H9 (cell line): ENCODE measurements at regions not wholly inside any gene's neighbourhood (a gene's known extent, or its start where the extent isn't known, plus 50 kb on each side); places are given as distances from the start of the nearest gene placed in this dataset.

Source experiments
- DNase-seq: peaks from one replicate; pipeline ENCODE4 v3.0.0-alpha.2; 2017
- H2AFZ ChIP-seq: one replicate; pipeline ENCODE4 v1.6.1; 2013; ENCODE audit warnings: mild to moderate bottlenecking, low read length, control low read depth, moderate library complexity
- H2AK5ac ChIP-seq: 2 replicates; pipeline ENCODE4 v1.6.1; 2013; ENCODE audit warnings: low read length, control low read depth, mixed read lengths; ENCODE audit not compliant: insufficient read length
- H2BK120ac ChIP-seq: one replicate; pipeline ENCODE4 v1.6.1; 2013; ENCODE audit warnings: low read depth, mild to moderate bottlenecking, low read length, control low read depth, inconsistent platforms; ENCODE audit not compliant: poor library complexity, severe bottlenecking
- H2BK12ac ChIP-seq: 2 replicates; pipeline ENCODE4 v1.6.1; 2013; ENCODE audit warnings: low read length, control low read depth, mixed read lengths, low read depth; ENCODE audit not compliant: insufficient read length
- H2BK15ac ChIP-seq: 2 replicates; pipeline ENCODE4 v1.6.1; 2013; ENCODE audit warnings: low read depth, low read length, control low read depth
- H2BK20ac ChIP-seq: one replicate; pipeline ENCODE4 v1.6.1; 2013; ENCODE audit warnings: low read depth, mild to moderate bottlenecking, low read length, control low read depth, inconsistent platforms; ENCODE audit not compliant: poor library complexity, severe bottlenecking
- H2BK5ac ChIP-seq: 2 replicates; pipeline ENCODE4 v1.6.1; 2013; ENCODE audit warnings: low read length, control low read depth, mixed read lengths; ENCODE audit not compliant: insufficient read length
- H3K14ac ChIP-seq: 2 replicates; pipeline ENCODE4 v1.6.1; 2013; ENCODE audit warnings: low read length, control low read depth; ENCODE audit not compliant: insufficient read depth
- H3K18ac ChIP-seq: 2 replicates; pipeline ENCODE4 v1.6.1; 2013; ENCODE audit warnings: low read depth, mild to moderate bottlenecking, mixed read lengths, low read length, control low read depth; ENCODE audit not compliant: insufficient read length
- H3K23ac ChIP-seq: 2 replicates; pipeline ENCODE4 v1.6.1; 2013; ENCODE audit warnings: low read length, control low read depth, mixed read lengths, low read depth; ENCODE audit not compliant: insufficient read length
- H3K23me2 ChIP-seq: 2 replicates; pipeline ENCODE4 v1.6.1; 2013; ENCODE audit warnings: low read depth, mild to moderate bottlenecking, mixed read lengths, low read length, control low read depth; ENCODE audit not compliant: insufficient read length, poor library complexity, severe bottlenecking
- H3K27ac ChIP-seq: 2 replicates; pipeline ENCODE4 v1.5.1; 2013; ENCODE audit warnings: low read length, control low read depth, mixed read lengths, low read depth; ENCODE audit not compliant: insufficient read length
- H3K27me3 ChIP-seq: 2 replicates; pipeline ENCODE4 v1.6.1; 2013; ENCODE audit warnings: low read length, control low read depth, inconsistent platforms; ENCODE audit not compliant: insufficient read depth
- H3K4ac ChIP-seq: 2 replicates; pipeline ENCODE4 v1.6.1; 2013; ENCODE audit warnings: low read depth, mild to moderate bottlenecking, control low read depth, inconsistent platforms, low read length, moderate library complexity
- H3K4me1 ChIP-seq: 2 replicates; pipeline ENCODE4 v1.6.1; 2013; ENCODE audit warnings: low read length, control low read depth, inconsistent platforms; ENCODE audit not compliant: insufficient read depth
- H3K4me2 ChIP-seq: 2 replicates; pipeline ENCODE4 v1.6.1; 2013; ENCODE audit warnings: low read length, control low read depth, mixed read lengths; ENCODE audit not compliant: insufficient read length, insufficient read depth
- H3K56ac ChIP-seq: 2 replicates; pipeline ENCODE4 v1.6.1; 2013; ENCODE audit warnings: low read depth, mild to moderate bottlenecking, mixed read lengths, low read length, control low read depth; ENCODE audit not compliant: insufficient read length
- H3K79me1 ChIP-seq: 2 replicates; pipeline ENCODE4 v1.6.1; 2013; ENCODE audit warnings: low read depth, mild to moderate bottlenecking, moderate library complexity, low read length, control low read depth, inconsistent platforms; ENCODE audit not compliant: insufficient read depth, poor library complexity, severe bottlenecking
- H3K79me2 ChIP-seq: 2 replicates; pipeline ENCODE4 v1.6.1; 2013; ENCODE audit warnings: low read length, control low read depth, inconsistent platforms; ENCODE audit not compliant: insufficient read depth
- H3K9ac ChIP-seq: 2 replicates; pipeline ENCODE4 v1.6.1; 2013; ENCODE audit warnings: low read length, control low read depth, mixed read lengths; ENCODE audit not compliant: insufficient read length; ENCODE audit errors: extremely low read depth
- H3K9me3 ChIP-seq: one replicate; pipeline ENCODE4 v1.6.1; 2013; ENCODE audit warnings: low read depth, low read length, inconsistent platforms; ENCODE audit not compliant: control insufficient read depth
- H3T11ph ChIP-seq: one replicate; pipeline ENCODE4 v1.6.1; 2013; ENCODE audit warnings: mild to moderate bottlenecking, low read length, control low read depth, inconsistent platforms
- H4K20me1 ChIP-seq: one replicate; pipeline ENCODE4 v1.6.1; 2013; ENCODE audit not compliant: control insufficient read depth, insufficient read length, insufficient read depth
- H4K5ac ChIP-seq: 2 replicates; pipeline ENCODE4 v1.6.1; 2013; ENCODE audit warnings: low read depth, mild to moderate bottlenecking, mixed read lengths, low read length, control low read depth; ENCODE audit not compliant: insufficient read length
- H4K8ac ChIP-seq: replicated peaks from 2 replicates; pipeline ENCODE4 v1.6.1; 2013; ENCODE audit warnings: low read length, control low read depth, mixed read lengths, low read depth; ENCODE audit not compliant: insufficient read length
- H4K91ac ChIP-seq: 2 replicates; pipeline ENCODE4 v1.6.1; 2013; ENCODE audit warnings: low read depth, mild to moderate bottlenecking, moderate library complexity, mixed read lengths, low read length, control low read depth; ENCODE audit not compliant: insufficient read length
- H3K27ac Mint-ChIP-seq, 3 experiments: 2 replicates in 2 of 3; 3 replicates in 1 of 3; pipeline ENCODE4 v1.8.0; 2020 to 2021; ENCODE audit warnings: mixed read lengths in 3 of 3, mild to moderate bottlenecking in 1 of 3, moderate library complexity in 1 of 3
- H3K27me3 Mint-ChIP-seq: 2 replicates; pipeline ENCODE4 v1.8.0; 2021; ENCODE audit warnings: low read depth, mild to moderate bottlenecking, moderate library complexity, mixed read lengths
- H3K36me3 Mint-ChIP-seq, 3 experiments: 2 replicates in 2 of 3; 3 replicates in 1 of 3; pipeline ENCODE4 v1.8.0; 2020 to 2021; ENCODE audit warnings: low read depth in 3 of 3, mixed read lengths in 3 of 3; ENCODE audit not compliant: insufficient read depth in 1 of 3
- H3K4me1 Mint-ChIP-seq, 2 experiments: 2 replicates each; pipeline ENCODE4 v1.8.0; 2020; ENCODE audit warnings: mixed read lengths in 2 of 2
- H3K4me3 Mint-ChIP-seq, 2 experiments: 2 replicates in 1 of 2; 3 replicates in 1 of 2; pipeline ENCODE4 v1.8.0; 2020 to 2021; ENCODE audit warnings: mild to moderate bottlenecking in 2 of 2, mixed read lengths in 2 of 2, moderate library complexity in 1 of 2
- H3K9me3 Mint-ChIP-seq, 2 experiments: 2 replicates in 1 of 2; 3 replicates in 1 of 2; pipeline ENCODE4 v1.8.0; 2020; ENCODE audit warnings: mild to moderate bottlenecking in 2 of 2, mixed read lengths in 2 of 2, moderate library complexity in 1 of 2
- WGBS: extraction: QIAGEN DNeasy Blood & Tissue Kit; methylation state at CpG from one replicate; pipeline ENCODE4 v1.1.7; 2013; ENCODE audit warnings: missing lambda C conversion rate, low lambda C conversion rate, mixed read lengths; ENCODE audit not compliant: insufficient read length; ENCODE audit errors: extremely low coverage; 5-methylcytosine and 5-hydroxymethylcytosine counted together
- TF ChIP-seq, protein P1 (sequence below): fragments of 200-600 bp; sonication (generic); conservative IDR thresholded peaks from 3 replicates; pipeline ENCODE4 v1.8.0; 2021; ENCODE audit warnings: antibody characterized with exemption, mild to moderate bottlenecking

DNA sequence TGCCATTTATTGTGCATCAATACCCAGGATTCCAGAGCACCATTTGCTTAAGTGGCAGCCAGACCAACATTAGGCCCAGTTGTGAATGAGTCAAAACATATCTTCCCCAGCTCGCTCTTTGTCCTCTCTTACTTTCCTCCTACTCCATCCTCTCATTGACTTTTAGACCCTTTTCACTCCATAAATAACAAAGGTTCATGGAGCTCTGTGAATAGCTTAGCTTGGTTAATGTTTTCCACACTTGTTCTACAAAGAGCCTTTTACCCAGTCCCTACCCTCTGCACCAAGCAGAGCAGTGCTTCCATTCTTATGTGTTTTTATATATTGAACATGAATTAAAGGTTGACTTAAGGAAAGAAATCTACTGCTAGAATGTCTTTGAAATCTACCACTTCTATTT lies 625.8 kb upstream of the FANCL start:
- Histone ChIP-seq H3K23me2 (no peaks in the 10 kb centered on the region), H3K4me1 (peaks cover 12% of the 10 kb centered on the region; the same call in 1 of the 2 replicates), H2BK15ac (no peak overlapping the region), H3K27me3 (no peaks in the 10 kb centered on the region), H3K79me1 (no peaks in the 10 kb centered on the region), H4K91ac (no peak overlapping the region), H3K14ac (no peak overlapping the region), H3K79me2 (no peaks in the 10 kb centered on the region), H2BK5ac (no peak overlapping the region), H3K23ac (no peak overlapping the region), H2BK120ac (no peak overlapping the region), H3K27ac (no peak overlapping the region), H3K4me2 (no peak overlapping the region), H3K18ac (no peak overlapping the region), H2BK20ac (no peak overlapping the region), H3K9ac (no peak overlapping the region), H2BK12ac (no peak overlapping the region), H3K9me3 (no peaks in the 10 kb centered on the region), H3T11ph (no peak overlapping the region), H4K8ac (no peak overlapping the region), H4K5ac (no peak overlapping the region), H3K4ac (no peak overlapping the region), H3K56ac (no peak overlapping the region), H4K20me1 (no peaks in the 10 kb centered on the region), H2AK5ac (no peak overlapping the region), H2AFZ (no peak overlapping the region)
- TF ChIP-seq, protein P1, sequence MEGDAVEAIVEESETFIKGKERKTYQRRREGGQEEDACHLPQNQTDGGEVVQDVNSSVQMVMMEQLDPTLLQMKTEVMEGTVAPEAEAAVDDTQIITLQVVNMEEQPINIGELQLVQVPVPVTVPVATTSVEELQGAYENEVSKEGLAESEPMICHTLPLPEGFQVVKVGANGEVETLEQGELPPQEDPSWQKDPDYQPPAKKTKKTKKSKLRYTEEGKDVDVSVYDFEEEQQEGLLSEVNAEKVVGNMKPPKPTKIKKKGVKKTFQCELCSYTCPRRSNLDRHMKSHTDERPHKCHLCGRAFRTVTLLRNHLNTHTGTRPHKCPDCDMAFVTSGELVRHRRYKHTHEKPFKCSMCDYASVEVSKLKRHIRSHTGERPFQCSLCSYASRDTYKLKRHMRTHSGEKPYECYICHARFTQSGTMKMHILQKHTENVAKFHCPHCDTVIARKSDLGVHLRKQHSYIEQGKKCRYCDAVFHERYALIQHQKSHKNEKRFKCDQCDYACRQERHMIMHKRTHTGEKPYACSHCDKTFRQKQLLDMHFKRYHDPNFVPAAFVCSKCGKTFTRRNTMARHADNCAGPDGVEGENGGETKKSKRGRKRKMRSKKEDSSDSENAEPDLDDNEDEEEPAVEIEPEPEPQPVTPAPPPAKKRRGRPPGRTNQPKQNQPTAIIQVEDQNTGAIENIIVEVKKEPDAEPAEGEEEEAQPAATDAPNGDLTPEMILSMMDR = no peak
- H3K27ac Mint-ChIP-seq = no peak overlapping the region
- no peaks in the 10 kb centered on the region for H3K36me3 Mint-ChIP-seq
- H3K4me1 Mint-ChIP-seq = peaks cover 34 to 38% of the 10 kb centered on the region in 2 experiments
- H3K4me3 Mint-ChIP-seq = no peak overlapping the region
- WGBS = no CpG with 5 or more reads among the region's 1 CpG
- peaks cover 25% of the 10 kb centered on the region for H3K27me3 Mint-ChIP-seq
- no peaks in the 10 kb centered on the region for H3K9me3 Mint-ChIP-seq
- no peak for DNase-seq
